Muscle of leg (tissue), 3 donors: ENCODE measurements at regions not wholly inside any gene's neighbourhood (a gene's known extent, or its start where the extent isn't known, plus 50 kb on each side); places are given as distances from the start of the nearest gene placed in this dataset.

Source experiments
- DNase-seq: peaks from one replicate; pipeline ENCODE4 v3.0.0; 2013
- H3K27ac ChIP-seq: one replicate; pipeline ENCODE4 v1.5.1; 2013; ENCODE audit warnings: mild to moderate bottlenecking, low read length, control low read depth
- H3K27me3 ChIP-seq: one replicate; pipeline ENCODE4 v1.6.1; 2013; ENCODE audit warnings: low read length; ENCODE audit not compliant: control insufficient read depth, insufficient read depth
- H3K36me3 ChIP-seq: one replicate; pipeline ENCODE4 v1.6.1; 2013; ENCODE audit warnings: low read length; ENCODE audit not compliant: control insufficient read depth, insufficient read depth
- H3K4me1 ChIP-seq: one replicate; pipeline ENCODE4 v1.6.1; 2013; ENCODE audit warnings: low read length; ENCODE audit not compliant: control insufficient read depth, insufficient read depth
- H3K4me3 ChIP-seq: one replicate; pipeline ENCODE4 v1.5.1; 2013; ENCODE audit warnings: low read length, control low read depth
- H3K9me3 ChIP-seq: replicated peaks from 2 replicates; pipeline ENCODE4 v1.6.1; 2013; ENCODE audit warnings: low read depth, low read length; ENCODE audit not compliant: control insufficient read depth
- WGBS: methylation state at CpG from one replicate; pipeline ENCODE4 v1.1.5; 2013; ENCODE audit warnings: missing lambda C conversion rate; ENCODE audit not compliant: insufficient coverage; 5-methylcytosine and 5-hydroxymethylcytosine counted together

DNA sequence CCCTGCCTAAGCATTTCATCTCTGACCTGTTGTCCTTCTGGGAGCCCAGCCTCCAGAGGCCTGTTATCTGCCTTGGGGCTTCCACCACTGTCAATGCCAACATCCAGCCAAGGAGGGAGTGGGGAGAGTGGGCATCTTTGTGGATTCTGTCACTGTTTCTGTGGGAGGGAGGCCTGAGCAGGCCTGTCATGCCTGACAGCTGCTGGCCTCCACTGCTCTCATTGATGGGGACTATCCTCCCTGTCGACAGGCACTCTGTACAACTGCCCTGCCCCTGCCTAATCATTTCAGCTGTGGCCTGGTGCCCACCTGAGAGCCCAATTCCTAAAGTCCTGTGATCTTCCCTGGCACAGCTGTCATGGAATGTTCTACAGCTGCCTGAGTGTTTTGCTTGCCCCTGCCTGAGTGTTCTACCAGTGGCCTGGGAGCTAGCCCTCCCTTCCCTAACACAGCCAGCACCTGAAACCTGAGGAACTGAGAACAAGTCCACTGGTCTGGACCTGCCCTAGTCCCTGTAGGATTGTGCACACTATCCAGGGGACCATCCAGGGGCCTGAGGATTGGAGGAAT lies 145.3 kb downstream of the FAM83B start:
- Histone ChIP-seq H3K4me1 (no peaks in the 10 kb centered on the region), H3K36me3 (no peaks in the 10 kb centered on the region), H3K4me3 (no peak overlapping the region), H3K27ac (no peak overlapping the region), H3K27me3 (no peaks in the 10 kb centered on the region), H3K9me3 (no peaks in the 10 kb centered on the region)
- 87% methylated on average over 1 of the region's 1 CpG for WGBS
- no peak for DNase-seq

DNA sequence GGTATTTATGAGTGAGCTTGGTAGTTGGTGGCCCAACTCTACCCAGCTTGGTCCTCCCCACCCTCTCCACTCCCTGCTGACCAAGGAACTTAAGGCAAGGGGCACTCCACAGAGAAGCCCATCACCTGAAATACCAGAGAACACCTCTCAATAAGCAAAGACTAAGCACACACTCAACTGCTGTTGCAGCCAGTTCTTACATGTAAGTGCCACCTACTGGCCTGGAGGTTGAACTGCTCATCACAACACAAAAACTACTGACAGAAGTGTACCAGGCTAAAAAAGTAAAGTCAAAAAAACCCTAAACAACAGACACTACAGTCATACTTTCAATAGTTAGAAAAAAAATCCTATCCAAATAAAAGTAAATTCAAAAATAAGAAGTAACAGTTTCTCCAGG lies 146.2 kb downstream of the FAM83B start:
- H3K4me1 ChIP-seq = no peaks in the 10 kb centered on the region
- no peak overlapping the region for H3K4me3 ChIP-seq
- no peaks in the 10 kb centered on the region for H3K36me3 ChIP-seq
- no peak overlapping the region for H3K27ac ChIP-seq
- no peaks in the 10 kb centered on the region for H3K9me3 ChIP-seq
- no peak for DNase-seq
- H3K27me3 ChIP-seq = no peaks in the 10 kb centered on the region

DNA sequence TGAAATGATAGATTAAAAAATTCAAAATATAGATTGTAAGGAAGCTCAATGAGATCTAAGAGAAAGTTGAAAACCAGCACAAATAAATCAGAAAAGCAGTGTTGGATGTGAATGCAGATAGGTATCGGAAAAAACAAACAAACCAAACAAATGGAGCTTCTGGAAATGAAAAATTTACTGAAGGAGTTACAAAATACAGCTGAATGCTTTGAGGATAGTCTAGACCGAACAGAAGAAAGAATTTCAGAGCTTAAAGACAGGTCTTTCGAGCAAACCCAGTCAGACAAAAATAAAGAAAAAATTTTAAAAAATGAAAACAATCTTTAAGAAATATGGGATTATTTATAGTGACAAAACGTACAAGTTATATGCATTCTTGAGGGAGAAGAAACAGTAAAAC lies 146.7 kb downstream of the FAM83B start:
- no peak for DNase-seq
- Histone ChIP-seq H3K9me3 (no peaks in the 10 kb centered on the region), H3K27me3 (no peaks in the 10 kb centered on the region), H3K4me1 (no peaks in the 10 kb centered on the region), H3K36me3 (no peaks in the 10 kb centered on the region), H3K4me3 (no peak overlapping the region), H3K27ac (no peak overlapping the region)
- no CpG with 5 or more reads among the region's 4 CpGs for WGBS

DNA sequence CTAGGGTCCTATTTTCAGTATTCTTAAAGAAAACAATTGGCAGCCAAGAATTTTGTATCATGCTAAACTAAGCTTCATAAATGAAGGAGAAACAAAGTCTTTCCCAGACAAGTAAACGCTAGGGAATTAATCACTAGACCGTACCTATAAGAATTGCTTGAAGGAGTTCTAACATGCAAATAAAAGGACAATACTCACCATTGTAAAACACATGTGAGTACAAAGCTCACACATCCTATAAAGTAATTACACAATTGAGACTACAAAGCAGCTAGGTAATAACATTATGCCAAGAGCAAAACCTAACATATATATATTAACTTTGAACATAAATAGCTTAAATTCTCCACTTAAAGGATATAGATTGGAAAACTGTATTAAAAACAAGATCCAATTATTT lies 147.4 kb downstream of the FAM83B start:
- no peaks in the 10 kb centered on the region for H3K9me3 ChIP-seq
- no peaks in the 10 kb centered on the region for H3K4me1 ChIP-seq
- no peak overlapping the region for H3K27ac ChIP-seq
- WGBS = no CpG with 5 or more reads among the region's 2 CpGs
- H3K4me3 ChIP-seq = no peak overlapping the region
- no peaks in the 10 kb centered on the region for H3K36me3 ChIP-seq
- DNase-seq = no peak
- H3K27me3 ChIP-seq = no peaks in the 10 kb centered on the region

DNA sequence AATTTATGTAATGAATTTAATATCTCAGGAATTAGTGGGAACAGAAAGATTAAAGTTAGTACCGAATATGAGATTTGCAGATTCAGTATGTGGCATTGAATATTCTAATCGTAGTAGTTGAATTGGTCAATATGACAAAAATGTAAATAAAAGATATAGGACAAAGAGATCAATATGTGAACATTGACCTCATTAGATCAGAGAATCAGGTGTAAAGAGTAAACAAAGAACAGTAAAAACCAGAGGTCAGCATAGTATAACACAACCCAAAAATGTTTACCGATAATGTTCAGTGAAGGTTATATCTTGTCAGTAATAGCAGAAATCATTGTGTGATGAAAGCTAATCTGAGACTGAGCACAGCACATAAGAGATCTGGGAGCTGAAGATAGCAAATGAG lies 152.0 kb downstream of the FAM83B start:
- Histone ChIP-seq H3K9me3 (no peaks in the 10 kb centered on the region), H3K27me3 (no peaks in the 10 kb centered on the region), H3K4me3 (no peak overlapping the region), H3K27ac (no peak overlapping the region), H3K4me1 (no peaks in the 10 kb centered on the region), H3K36me3 (no peaks in the 10 kb centered on the region)
- WGBS = no CpG with 5 or more reads among the region's 3 CpGs
- DNase-seq = no peak

DNA sequence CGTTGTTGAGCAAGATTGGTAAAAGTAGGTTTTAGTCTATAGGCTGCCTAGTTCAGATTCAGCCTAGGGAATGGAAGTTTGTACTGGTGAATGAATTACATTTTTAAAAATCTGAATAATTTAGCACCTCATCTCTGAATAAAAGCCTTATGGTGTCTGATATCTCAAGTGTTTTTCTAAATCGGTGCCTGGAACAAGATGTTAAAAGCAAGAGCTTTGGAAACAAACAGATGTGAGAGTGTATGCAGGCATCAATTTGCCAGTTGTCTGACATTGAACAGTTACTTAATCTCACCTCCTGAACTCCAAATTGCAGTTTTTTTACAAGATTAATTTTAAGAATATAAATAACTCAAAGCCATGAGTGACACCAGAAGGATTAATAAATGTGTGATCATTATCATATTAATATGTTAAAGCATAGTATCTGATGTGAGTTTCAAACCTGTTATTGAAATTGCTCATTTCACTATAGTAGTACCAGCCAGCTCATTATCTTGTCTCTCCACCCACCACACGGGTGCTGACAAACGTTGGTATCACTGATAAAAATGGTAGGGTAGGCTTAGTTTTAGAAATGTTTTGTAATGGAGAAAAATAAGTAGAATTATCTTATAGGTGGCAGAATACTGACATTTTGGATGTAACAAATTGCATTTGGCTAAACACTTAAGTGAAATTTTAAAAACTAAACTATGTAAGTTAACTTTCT lies 157.3 kb downstream of the FAM83B start:
- Histone ChIP-seq H3K27ac (no peak overlapping the region), H3K4me1 (no peaks in the 10 kb centered on the region), H3K9me3 (no peaks in the 10 kb centered on the region), H3K4me3 (no peak overlapping the region), H3K27me3 (no peaks in the 10 kb centered on the region), H3K36me3 (no peaks in the 10 kb centered on the region)
- no peak for DNase-seq
- WGBS = no CpG with 5 or more reads among the region's 4 CpGs

- 44% methylated on average over 8 of the region's 8 CpGs for WGBS
- H3K4me1 ChIP-seq = no peaks in the 10 kb centered on the region
- no peak overlapping the region for H3K27ac ChIP-seq
- H3K36me3 ChIP-seq = no peaks in the 10 kb centered on the region
- no peaks in the 10 kb centered on the region for H3K27me3 ChIP-seq
- DNase-seq = no peak
- H3K9me3 ChIP-seq = no peaks in the 10 kb centered on the region
- H3K4me3 ChIP-seq = no peak overlapping the region
These were observed 162.6 kb downstream of the FAM83B start for GRCh38 chr6:55009131-55009530.

DNA sequence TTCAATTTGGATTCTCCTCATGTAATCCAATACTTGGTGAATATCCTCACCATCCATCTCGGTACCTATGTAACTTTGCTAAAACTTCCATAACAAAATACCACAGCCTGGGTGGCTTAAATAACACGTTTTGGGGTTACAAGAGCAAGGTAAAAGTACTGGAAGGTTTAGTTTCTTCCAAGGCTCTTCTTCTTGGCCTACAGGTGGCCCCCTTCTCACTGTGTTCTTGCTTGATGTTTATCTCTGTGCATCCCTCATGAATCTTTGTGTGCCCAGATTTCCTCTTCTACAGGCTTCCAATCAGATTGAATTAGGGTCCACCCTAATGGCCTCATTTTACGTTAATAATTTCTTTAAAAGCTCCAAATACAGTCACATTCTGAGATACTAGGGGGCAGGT lies 163.3 kb upstream of the HCRTR2 start:
- no peaks in the 10 kb centered on the region for H3K36me3 ChIP-seq
- H3K4me3 ChIP-seq = no peak overlapping the region
- no peak for DNase-seq
- H3K9me3 ChIP-seq = no peaks in the 10 kb centered on the region
- H3K4me1 ChIP-seq = no peaks in the 10 kb centered on the region
- no peaks in the 10 kb centered on the region for H3K27me3 ChIP-seq
- H3K27ac ChIP-seq = no peak overlapping the region
- no CpG with 5 or more reads among the region's 3 CpGs for WGBS

DNA sequence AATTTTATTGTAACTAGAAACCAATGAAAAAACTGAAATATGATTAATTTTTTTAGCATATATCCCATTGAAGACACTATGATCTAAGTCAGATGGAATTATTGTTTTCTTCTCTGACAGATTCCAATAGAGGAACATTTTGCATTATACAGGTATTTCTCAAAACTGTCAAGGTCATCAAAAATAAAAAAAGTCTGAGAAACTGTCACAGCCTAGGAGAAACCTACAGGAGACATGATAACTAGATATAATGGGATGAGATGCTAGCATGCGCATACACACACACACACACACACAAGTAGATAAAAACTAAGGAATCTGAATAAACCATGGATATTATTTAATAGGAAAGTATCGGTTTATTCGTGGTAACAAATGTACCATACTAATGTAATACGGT lies 161.9 kb upstream of the HCRTR2 start:
- no peaks in the 10 kb centered on the region for H3K9me3 ChIP-seq
- no peaks in the 10 kb centered on the region for H3K4me1 ChIP-seq
- no peak for DNase-seq
- H3K36me3 ChIP-seq = no peaks in the 10 kb centered on the region
- H3K27ac ChIP-seq = no peak overlapping the region
- WGBS = no CpG with 5 or more reads among the region's 4 CpGs
- H3K4me3 ChIP-seq = no peak overlapping the region
- H3K27me3 ChIP-seq = no peaks in the 10 kb centered on the region

DNA sequence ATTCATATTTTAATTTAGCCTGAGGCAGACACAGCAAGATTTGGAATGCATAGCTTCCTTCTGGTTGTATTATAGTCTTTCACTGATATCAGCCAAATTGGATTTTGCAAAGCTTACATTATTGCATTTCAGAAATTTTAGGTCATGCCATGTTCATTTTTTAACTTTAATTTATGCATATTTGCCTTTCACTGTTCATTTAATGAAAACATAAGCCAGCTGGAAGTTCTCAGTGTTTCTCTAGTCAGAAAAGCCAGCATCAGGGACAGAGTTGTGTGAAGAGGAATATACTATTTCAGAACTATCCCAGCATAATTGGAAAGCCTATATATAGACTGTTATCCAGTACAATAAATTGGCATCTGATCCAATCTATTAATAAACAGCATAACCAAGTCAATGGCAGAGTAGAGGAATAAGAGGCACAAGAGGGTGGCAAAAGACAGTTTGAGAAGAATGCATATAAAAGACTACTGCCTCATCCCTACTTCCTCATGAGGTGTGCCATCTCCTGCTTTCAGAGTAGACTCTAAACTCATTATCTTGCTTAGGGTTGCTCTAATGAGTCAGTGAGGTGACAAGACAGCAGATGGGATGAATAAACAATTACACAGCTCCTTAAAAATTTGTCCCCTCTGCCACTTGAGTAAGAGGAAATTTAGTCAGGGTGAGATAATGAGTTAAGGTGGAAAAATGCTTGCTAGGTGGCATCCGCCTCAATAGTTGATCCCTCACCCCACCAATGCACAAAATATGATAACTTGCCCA lies 159.8 kb upstream of the HCRTR2 start:
- Histone ChIP-seq H3K27me3 (no peaks in the 10 kb centered on the region), H3K27ac (no peak overlapping the region), H3K9me3 (no peaks in the 10 kb centered on the region), H3K4me1 (no peaks in the 10 kb centered on the region), H3K4me3 (no peak overlapping the region), H3K36me3 (no peaks in the 10 kb centered on the region)
- no peak for DNase-seq
- no CpG with 5 or more reads among the region's 1 CpG for WGBS
